CMK (cell line): ENCODE measurements at regions not wholly inside any gene's neighbourhood (a gene's known extent, or its start where the extent isn't known, plus 50 kb on each side); places are given as distances from the start of the nearest gene placed in this dataset.

ENCODE experiments used
- DNase-seq: peaks from one replicate; pipeline ENCODE4 v3.0.0-alpha.2; 2010; ENCODE audit warnings: low read depth

- no peak for DNase-seq
These were observed 136.6 kb downstream of the PIK3R1 start for GRCh38 chr5:68352166-68352565.

- no peak for DNase-seq
These were observed 138.0 kb downstream of the PIK3R1 start for GRCh38 chr5:68353605-68354004.

GRCh38 chr5:68354315-68354714 lies 138.8 kb downstream of the PIK3R1 start:
- no peak for DNase-seq

GRCh38 chr5:68356216-68356615 lies 140.7 kb downstream of the PIK3R1 start:
- DNase-seq: no peak

GRCh38 chr5:68356623-68357022 lies 141.1 kb downstream of the PIK3R1 start:
- DNase-seq: no peak

- no peak for DNase-seq
These were observed 144.1 kb downstream of the PIK3R1 start for GRCh38 chr5:68359699-68360098.

- DNase-seq: no peak
These were observed 146.8 kb downstream of the PIK3R1 start for GRCh38 chr5:68362331-68362730.

GRCh38 chr5:68365889-68366288 lies 150.3 kb downstream of the PIK3R1 start:
- DNase-seq: no peak

- no peak for DNase-seq
These were observed 151.7 kb downstream of the PIK3R1 start for GRCh38 chr5:68367287-68367686.

GRCh38 chr5:68367717-68368116 lies 152.2 kb downstream of the PIK3R1 start:
- no peak for DNase-seq

- no peak for DNase-seq
These were observed 152.9 kb downstream of the PIK3R1 start for GRCh38 chr5:68368311-68369022.

- no peak for DNase-seq
These were observed 153.4 kb downstream of the PIK3R1 start for GRCh38 chr5:68369023-68369359.

GRCh38 chr5:68369457-68370125 lies 154.0 kb downstream of the PIK3R1 start:
- DNase-seq: no peak

GRCh38 chr5:68370196-68370595 lies 154.6 kb downstream of the PIK3R1 start:
- no peak for DNase-seq

GRCh38 chr5:68371607-68372006 lies 156.1 kb downstream of the PIK3R1 start:
- DNase-seq: no peak

- no peak for DNase-seq
These were observed 156.6 kb downstream of the PIK3R1 start for GRCh38 chr5:68372161-68372560.

- no peak for DNase-seq
These were observed 157.5 kb downstream of the PIK3R1 start for GRCh38 chr5:68373050-68373449.

- DNase-seq: no peak
These were observed 159.4 kb downstream of the PIK3R1 start for GRCh38 chr5:68374796-68375518.

GRCh38 chr5:68375540-68375939 lies 160.0 kb downstream of the PIK3R1 start:
- no peak for DNase-seq

GRCh38 chr5:68376935-68377334 lies 161.4 kb downstream of the PIK3R1 start:
- DNase-seq: no peak

GRCh38 chr5:68377733-68378132 lies 162.2 kb downstream of the PIK3R1 start:
- no peak for DNase-seq

- no peak for DNase-seq
These were observed 162.8 kb downstream of the PIK3R1 start for GRCh38 chr5:68378204-68378820.
